Kidney epithelial cell (primary cell): ENCODE measurements at regions not wholly inside any gene's neighbourhood (a gene's known extent, or its start where the extent isn't known, plus 50 kb on each side); places are given as distances from the start of the nearest gene placed in this dataset.
"Not testable (repeated sequence)": the region's sequence is repeated elsewhere in the genome, so short reads cannot be mapped to it uniquely, and the experiment has no call there.

Source experiments
- DNase-seq: peaks from one replicate; pipeline ENCODE4 v3.0.0-alpha.2; 2010; ENCODE audit warnings: low read depth
- H3K27me3 ChIP-seq: 2 replicates; pipeline ENCODE4 v1.6.0; 2011; ENCODE audit warnings: low read length; ENCODE audit not compliant: control insufficient read depth, insufficient read depth
- H3K36me3 ChIP-seq: 2 replicates; pipeline ENCODE4 v1.5.1; 2011; ENCODE audit warnings: low read length; ENCODE audit not compliant: control insufficient read depth, insufficient read depth
- H3K4me3 ChIP-seq: 2 replicates; pipeline ENCODE4 v1.5.1; 2011; ENCODE audit warnings: low read depth, mild to moderate bottlenecking, control low read depth, low read length
- TF ChIP-seq, protein P1 (sequence below): IDR thresholded peaks from 2 replicates; pipeline ENCODE4 v1.5.1; 2011; ENCODE audit warnings: mild to moderate bottlenecking, moderate library complexity, low read length, control low read depth, inconsistent platforms; ENCODE audit not compliant: insufficient read depth, poor library complexity, severe bottlenecking

DNA sequence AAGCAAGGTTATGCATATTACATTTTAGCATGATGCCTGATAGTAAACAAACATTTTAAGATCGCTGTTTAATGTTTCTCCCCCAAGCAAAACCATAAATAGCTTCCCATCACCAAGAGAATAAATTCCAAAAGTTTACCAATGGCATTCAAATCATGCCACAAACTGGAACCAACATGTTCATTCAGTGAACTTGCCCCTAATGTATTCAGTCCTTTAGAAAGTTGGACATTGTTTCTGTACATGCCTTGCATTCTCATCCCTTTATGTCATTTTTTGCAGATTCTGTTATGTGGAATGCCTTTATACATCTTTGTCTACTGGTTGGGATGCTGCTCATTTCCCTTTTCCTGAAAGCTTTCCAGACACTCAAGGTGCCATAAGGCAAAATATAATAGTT lies 105.5 kb downstream of the PYDC2 start:
- Histone ChIP-seq H3K36me3 (no peaks in the 10 kb centered on the region), H3K27me3 (no peaks in the 10 kb centered on the region), H3K4me3 (no peak overlapping the region)
- TF ChIP-seq, protein P1, sequence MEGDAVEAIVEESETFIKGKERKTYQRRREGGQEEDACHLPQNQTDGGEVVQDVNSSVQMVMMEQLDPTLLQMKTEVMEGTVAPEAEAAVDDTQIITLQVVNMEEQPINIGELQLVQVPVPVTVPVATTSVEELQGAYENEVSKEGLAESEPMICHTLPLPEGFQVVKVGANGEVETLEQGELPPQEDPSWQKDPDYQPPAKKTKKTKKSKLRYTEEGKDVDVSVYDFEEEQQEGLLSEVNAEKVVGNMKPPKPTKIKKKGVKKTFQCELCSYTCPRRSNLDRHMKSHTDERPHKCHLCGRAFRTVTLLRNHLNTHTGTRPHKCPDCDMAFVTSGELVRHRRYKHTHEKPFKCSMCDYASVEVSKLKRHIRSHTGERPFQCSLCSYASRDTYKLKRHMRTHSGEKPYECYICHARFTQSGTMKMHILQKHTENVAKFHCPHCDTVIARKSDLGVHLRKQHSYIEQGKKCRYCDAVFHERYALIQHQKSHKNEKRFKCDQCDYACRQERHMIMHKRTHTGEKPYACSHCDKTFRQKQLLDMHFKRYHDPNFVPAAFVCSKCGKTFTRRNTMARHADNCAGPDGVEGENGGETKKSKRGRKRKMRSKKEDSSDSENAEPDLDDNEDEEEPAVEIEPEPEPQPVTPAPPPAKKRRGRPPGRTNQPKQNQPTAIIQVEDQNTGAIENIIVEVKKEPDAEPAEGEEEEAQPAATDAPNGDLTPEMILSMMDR, result no peak
- DNase-seq, result no peak

DNA sequence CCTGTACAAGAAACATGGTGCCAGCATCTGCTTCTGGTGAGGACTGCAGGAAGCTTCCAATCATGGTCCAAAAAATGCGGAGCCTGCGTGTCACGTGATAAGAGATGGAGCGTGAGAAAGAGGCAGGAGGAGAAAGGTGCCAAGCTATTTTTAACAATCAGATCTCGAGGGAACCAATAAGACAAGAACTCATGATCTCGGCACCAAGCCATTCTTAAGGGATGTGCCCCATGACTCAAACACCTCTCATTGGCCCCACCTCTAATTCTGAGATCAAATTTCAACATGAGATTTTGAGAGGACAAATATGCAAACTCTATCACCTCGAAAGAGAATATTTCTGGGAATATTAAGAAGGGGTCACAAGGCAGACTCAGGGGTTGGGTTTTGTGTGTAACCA lies 107.2 kb downstream of the PYDC2 start:
- H3K27me3 ChIP-seq, result no peaks in the 10 kb centered on the region

DNA sequence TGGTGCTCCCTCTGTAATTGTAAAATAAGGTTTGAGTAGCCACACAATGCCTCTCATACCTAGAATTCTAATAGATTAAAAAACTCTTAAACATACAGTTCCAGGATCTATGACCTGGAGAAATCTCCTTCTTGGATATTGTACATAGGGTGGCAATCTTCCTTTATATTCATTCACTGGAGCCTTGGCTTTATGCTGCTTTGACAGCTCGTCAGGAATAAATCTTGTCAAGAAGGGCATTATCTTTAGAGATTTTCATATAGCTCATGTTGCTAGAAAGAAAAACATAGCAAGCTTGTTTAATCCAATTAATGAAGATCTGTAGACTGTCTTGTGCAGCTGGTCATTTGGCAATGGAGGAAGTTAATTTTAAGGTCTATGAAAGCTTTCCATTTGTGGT lies 131.1 kb downstream of the PYDC2 start:
- TF ChIP-seq, protein P1, result no peak
- H3K4me3 ChIP-seq, result no peak overlapping the region

More for the DNA sequence above, 107.2 kb downstream of the PYDC2 start:
- TF ChIP-seq, protein P1, result no peak
- no peak for DNase-seq
- no peak overlapping the region for H3K4me3 ChIP-seq
- no peaks in the 10 kb centered on the region for H3K36me3 ChIP-seq

DNA sequence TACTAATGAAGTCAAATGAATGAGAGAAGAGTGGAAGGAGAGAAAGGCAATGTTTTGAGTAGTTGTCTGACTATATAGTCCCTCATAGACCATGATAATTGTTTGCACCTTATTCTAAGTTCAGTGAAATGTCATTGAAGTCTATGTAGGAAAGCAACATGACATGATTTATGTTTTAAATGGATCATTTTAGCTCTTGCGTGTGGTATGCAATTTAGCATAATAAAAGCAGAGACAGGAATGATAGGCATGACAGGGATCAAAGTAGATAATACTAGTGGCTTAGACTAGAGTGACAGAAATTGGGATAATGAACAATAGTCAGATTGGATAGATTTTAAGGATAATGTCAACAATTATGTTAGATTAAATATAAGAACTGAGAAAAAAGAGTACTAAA lies 132.5 kb downstream of the PYDC2 start:
- Histone ChIP-seq H3K4me3 (no peak overlapping the region), H3K27me3 (no peaks in the 10 kb centered on the region), H3K36me3 (no peaks in the 10 kb centered on the region)
- TF ChIP-seq, protein P1, result no peak
- DNase-seq, result no peak

More for the DNA sequence above, 131.1 kb downstream of the PYDC2 start:
- Histone ChIP-seq H3K36me3 (no peaks in the 10 kb centered on the region), H3K27me3 (no peaks in the 10 kb centered on the region)
- DNase-seq, result no peak

DNA sequence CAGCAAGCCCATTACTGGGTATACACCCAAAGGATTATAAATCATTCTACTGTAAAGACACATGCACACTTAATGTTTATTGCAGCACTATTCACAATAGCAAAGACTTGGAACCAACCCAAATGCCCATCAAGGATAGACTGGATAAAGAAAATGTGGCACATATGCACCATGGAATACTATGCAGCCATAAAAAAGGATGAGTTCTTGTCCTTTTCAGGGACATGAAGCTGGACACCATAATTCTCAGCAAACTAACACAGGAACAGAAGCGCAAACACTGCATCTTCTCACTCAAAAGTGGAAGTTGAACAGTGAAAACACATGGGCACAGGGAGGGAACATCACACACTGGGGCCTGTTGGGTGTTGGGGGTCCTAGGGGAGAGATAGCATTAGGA lies 154.5 kb downstream of the PYDC2 start:
- not testable (repeated sequence) for H3K27me3 ChIP-seq, H3K4me3 ChIP-seq, DNase-seq, H3K36me3 ChIP-seq

DNA sequence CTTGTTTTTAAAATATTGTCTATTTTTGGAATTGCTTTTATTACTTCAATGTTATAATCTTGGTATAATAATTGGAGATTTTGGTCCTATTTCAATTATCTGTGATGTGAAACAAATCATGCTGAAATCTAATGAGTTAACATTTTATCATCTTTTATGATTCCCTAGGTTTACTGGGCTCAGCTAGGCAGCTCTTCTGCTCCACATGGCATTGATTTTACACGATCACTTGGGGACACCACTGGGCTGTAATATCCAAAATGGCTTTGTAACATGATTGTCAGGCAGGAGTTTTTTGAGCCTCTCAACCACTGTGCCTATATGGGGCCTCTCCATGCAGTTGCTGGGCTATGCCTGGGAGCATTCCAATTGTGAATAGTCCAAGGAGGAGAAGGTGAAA lies 163.3 kb downstream of the PYDC2 start:
- Histone ChIP-seq H3K36me3 (no peaks in the 10 kb centered on the region), H3K27me3 (no peaks in the 10 kb centered on the region), H3K4me3 (no peak overlapping the region)
- TF ChIP-seq, protein P1, result no peak
- no peak for DNase-seq
